ENCODE measurements at regions not wholly inside any gene's neighbourhood (a gene's known extent, or its start where the extent isn't known, plus 50 kb on each side); places are given as distances from the start of the nearest gene placed in this dataset.

DNA sequence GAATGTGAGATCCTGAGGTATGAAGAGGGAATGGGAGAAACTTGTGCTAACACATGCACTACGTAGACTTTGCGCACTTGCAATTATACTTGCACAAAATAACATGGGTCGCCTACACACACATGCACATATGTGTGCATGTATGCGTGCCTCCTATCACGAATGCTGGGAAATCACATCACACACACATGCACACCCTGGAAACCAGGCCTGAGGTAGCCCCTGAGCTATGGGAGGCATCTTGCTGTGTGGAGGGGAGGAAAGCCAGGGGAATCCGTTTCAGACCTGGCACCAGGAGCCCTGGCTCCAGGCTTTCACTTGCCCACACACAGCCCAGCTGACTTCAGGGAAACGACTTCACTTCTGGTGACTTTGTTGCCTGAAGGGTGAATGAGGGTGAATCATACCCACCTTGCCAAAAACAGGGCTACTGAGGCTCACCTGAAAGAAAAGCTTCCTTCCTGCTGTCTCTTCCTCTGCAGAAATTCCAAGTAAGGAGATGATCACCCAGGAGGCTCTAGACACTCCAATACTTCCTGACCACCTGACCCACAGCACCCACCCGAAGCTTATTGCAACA, 136.0 kb upstream of the NGF start:
- TF ChIP-seq RAD21 (IDR thresholded peaks at IDR 0.05) (no peak), YY1 (IDR thresholded peaks at IDR 0.05) (no peak), TAF1 (conservative IDR thresholded peaks at IDR 0.05) (no peak), ATF3 (IDR thresholded peaks at IDR 0.05) (no peak), JUND (IDR thresholded peaks at IDR 0.05) (no peak), GABPA (IDR thresholded peaks at IDR 0.05 in 1 of 2, conservative IDR thresholded peaks at IDR 0.05 in 1 of 2) (no peak), SP1 (IDR thresholded peaks at IDR 0.05) (no peak), REST (IDR thresholded peaks at IDR 0.05) (no peak), HNF4G (IDR thresholded peaks at IDR 0.05) (no peak), EGR1 (IDR thresholded peaks at IDR 0.05; ENCODE audit: low read depth in 2 of 2) (no peak), FOXA1 (IDR thresholded peaks at IDR 0.05) (no peak), RXRA (IDR thresholded peaks at IDR 0.05) (no peak), NR2F2 (IDR thresholded peaks at IDR 0.05) (no peak), HNF4A (conservative IDR thresholded peaks at IDR 0.05) (no peak), FOXA2 (IDR thresholded peaks at IDR 0.05) (no peak)
- TF ChIP-seq, protein P1, sequence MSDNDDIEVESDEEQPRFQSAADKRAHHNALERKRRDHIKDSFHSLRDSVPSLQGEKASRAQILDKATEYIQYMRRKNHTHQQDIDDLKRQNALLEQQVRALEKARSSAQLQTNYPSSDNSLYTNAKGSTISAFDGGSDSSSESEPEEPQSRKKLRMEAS (IDR thresholded peaks at IDR 0.05), result no peak
- TF ChIP-seq, protein P2, sequence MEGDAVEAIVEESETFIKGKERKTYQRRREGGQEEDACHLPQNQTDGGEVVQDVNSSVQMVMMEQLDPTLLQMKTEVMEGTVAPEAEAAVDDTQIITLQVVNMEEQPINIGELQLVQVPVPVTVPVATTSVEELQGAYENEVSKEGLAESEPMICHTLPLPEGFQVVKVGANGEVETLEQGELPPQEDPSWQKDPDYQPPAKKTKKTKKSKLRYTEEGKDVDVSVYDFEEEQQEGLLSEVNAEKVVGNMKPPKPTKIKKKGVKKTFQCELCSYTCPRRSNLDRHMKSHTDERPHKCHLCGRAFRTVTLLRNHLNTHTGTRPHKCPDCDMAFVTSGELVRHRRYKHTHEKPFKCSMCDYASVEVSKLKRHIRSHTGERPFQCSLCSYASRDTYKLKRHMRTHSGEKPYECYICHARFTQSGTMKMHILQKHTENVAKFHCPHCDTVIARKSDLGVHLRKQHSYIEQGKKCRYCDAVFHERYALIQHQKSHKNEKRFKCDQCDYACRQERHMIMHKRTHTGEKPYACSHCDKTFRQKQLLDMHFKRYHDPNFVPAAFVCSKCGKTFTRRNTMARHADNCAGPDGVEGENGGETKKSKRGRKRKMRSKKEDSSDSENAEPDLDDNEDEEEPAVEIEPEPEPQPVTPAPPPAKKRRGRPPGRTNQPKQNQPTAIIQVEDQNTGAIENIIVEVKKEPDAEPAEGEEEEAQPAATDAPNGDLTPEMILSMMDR (IDR thresholded peaks at IDR 0.05; ENCODE audit: low read depth, low read length, missing input control), result no peak
- TF ChIP-seq, protein P3, sequence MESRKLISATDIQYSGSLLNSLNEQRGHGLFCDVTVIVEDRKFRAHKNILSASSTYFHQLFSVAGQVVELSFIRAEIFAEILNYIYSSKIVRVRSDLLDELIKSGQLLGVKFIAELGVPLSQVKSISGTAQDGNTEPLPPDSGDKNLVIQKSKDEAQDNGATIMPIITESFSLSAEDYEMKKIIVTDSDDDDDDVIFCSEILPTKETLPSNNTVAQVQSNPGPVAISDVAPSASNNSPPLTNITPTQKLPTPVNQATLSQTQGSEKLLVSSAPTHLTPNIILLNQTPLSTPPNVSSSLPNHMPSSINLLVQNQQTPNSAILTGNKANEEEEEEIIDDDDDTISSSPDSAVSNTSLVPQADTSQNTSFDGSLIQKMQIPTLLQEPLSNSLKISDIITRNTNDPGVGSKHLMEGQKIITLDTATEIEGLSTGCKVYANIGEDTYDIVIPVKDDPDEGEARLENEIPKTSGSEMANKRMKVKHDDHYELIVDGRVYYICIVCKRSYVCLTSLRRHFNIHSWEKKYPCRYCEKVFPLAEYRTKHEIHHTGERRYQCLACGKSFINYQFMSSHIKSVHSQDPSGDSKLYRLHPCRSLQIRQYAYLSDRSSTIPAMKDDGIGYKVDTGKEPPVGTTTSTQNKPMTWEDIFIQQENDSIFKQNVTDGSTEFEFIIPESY (IDR thresholded peaks at IDR 0.05), result no peak
- no peaks in the 10 kb centered on the region for H3K36me3 ChIP-seq (ENCODE audit: control insufficient read depth in 4 of 4, insufficient read depth in 3 of 4, low read depth in 1 of 4, low read length in 3 of 4)
- peaks cover 0 to 16% (median 0%) of the 10 kb centered on the region in 4 donors for H3K27me3 ChIP-seq (ENCODE audit: control insufficient read depth in 4 of 4, insufficient read depth in 4 of 4, low read length in 3 of 4)
- no peak overlapping the region for H3K9ac ChIP-seq (ENCODE audit: low read depth in 1 of 2, low read length in 2 of 2)
- no peak overlapping the region for H3K4me3 ChIP-seq (ENCODE audit: low read depth in 1 of 3, low read length in 3 of 3)
- H3K27ac ChIP-seq (ENCODE audit: low read depth in 1 of 2, low read length in 2 of 2), result no peak overlapping the region
- H3K9me3 ChIP-seq (ENCODE audit: control insufficient read depth in 4 of 4, low read length in 3 of 4), result no peaks in the 10 kb centered on the region
- H3K4me1 ChIP-seq (ENCODE audit: control insufficient read depth in 4 of 4, insufficient read depth in 4 of 4, low read length in 3 of 4), result no peaks in the 10 kb centered on the region
- no peak for DNase-seq (ENCODE audit: low spot score)
- WGBS, result 70% methylated on average over 8 of the region's 8 CpGs

Measured in liver (tissue), 8 donors.